ENCODE measurements at regions not wholly inside any gene's neighbourhood (a gene's known extent, or its start where the extent isn't known, plus 50 kb on each side); places are given as distances from the start of the nearest gene placed in this dataset.
"Not testable (repeated sequence)": the region's sequence is repeated elsewhere in the genome, so short reads cannot be mapped to it uniquely, and the experiment has no call there.

DNA sequence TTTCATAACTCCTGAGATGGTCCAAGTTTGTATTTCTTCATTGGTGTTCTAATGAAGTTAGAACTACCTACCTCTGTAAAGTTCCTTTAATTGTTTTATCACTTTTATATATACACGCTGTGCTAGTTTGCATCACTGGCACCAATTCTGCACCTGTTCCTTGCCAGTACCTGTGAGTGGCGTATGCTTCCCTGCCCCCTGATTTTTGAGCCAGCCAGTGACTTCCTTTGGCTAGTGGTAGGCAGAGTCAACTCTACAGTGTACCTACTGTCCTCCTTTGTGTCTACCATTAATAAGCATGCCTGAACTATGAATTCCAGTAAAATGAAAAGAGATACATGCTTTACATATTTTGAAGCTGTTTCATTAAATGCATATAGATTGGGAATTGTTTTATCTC is 186.8 kb upstream of the SPATA31A3 start:
- TF ChIP-seq, protein P1, sequence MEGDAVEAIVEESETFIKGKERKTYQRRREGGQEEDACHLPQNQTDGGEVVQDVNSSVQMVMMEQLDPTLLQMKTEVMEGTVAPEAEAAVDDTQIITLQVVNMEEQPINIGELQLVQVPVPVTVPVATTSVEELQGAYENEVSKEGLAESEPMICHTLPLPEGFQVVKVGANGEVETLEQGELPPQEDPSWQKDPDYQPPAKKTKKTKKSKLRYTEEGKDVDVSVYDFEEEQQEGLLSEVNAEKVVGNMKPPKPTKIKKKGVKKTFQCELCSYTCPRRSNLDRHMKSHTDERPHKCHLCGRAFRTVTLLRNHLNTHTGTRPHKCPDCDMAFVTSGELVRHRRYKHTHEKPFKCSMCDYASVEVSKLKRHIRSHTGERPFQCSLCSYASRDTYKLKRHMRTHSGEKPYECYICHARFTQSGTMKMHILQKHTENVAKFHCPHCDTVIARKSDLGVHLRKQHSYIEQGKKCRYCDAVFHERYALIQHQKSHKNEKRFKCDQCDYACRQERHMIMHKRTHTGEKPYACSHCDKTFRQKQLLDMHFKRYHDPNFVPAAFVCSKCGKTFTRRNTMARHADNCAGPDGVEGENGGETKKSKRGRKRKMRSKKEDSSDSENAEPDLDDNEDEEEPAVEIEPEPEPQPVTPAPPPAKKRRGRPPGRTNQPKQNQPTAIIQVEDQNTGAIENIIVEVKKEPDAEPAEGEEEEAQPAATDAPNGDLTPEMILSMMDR (IDR thresholded peaks at IDR 0.05) = not testable (repeated sequence)
- TF ChIP-seq POLR2A (IDR thresholded peaks at IDR 0.05) = not testable (repeated sequence)
